GM19468 (cell line): ENCODE measurements at regions not wholly inside any gene's neighbourhood (a gene's known extent, or its start where the extent isn't known, plus 50 kb on each side); places are given as distances from the start of the nearest gene placed in this dataset.
"Not testable (repeated sequence)": the region's sequence is repeated elsewhere in the genome, so short reads cannot be mapped to it uniquely, and the experiment has no call there.

Experiments used
- ATAC-seq: cut with Tn5 transposase; IDR thresholded peaks from one replicate; pipeline ENCODE4 v1.9.1; 2021; ENCODE audit warnings: mild to moderate bottlenecking, moderate library complexity, moderate number of reproducible peaks; ENCODE audit not compliant: unreplicated experiment; ENCODE audit errors: extremely low read depth

- ATAC-seq: no peak
These were observed 1011.1 kb upstream of the HS3ST1 start for GRCh38 chr4:12439633-12440305.

- not testable (repeated sequence) for ATAC-seq
These were observed 1002.6 kb upstream of the HS3ST1 start for GRCh38 chr4:12431259-12431658.

- no peak for ATAC-seq
These were observed 992.7 kb upstream of the HS3ST1 start for GRCh38 chr4:12421364-12421763.

GRCh38 chr4:12416755-12417154 lies 988.1 kb upstream of the HS3ST1 start:
- ATAC-seq: no peak

GRCh38 chr4:12414181-12414812 lies 985.6 kb upstream of the HS3ST1 start:
- no peak for ATAC-seq

GRCh38 chr4:12411072-12411471 lies 982.4 kb upstream of the HS3ST1 start:
- no peak for ATAC-seq

DNA sequence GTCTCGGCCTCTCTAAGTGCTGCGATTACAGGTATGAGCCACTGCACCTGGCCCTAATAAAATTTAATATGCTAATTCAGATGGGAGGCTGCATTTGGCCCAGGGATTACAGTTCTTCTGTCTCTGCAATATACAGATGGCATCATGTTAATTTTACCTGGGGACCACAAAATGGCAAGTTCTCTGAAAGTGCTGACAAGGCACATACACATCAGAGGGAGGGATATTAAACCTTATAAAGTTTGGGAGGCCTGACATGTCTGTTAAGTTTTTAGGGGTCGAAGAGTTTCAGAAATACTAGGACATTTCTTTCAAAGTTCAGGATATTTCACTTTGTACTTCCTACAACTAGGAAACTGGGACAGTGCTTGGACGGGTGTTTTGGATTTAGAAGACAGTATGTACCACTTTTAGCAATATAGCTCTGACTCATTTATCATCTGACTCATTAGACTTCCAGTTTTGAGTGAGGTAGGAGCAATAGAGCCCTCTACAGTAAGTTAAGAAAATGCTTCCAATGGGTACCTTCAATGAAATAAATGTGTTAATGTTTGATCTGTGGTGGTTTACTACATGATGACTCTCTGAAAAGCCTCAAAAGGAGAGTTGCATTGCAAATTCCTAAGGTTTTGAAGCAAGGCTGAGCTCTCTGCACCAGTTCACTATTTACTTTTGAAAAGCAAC lies 981.0 kb upstream of the HS3ST1 start:
- ATAC-seq: no peak

- ATAC-seq: no peak
These were observed 979.7 kb upstream of the HS3ST1 start for GRCh38 chr4:12408364-12408763.

DNA sequence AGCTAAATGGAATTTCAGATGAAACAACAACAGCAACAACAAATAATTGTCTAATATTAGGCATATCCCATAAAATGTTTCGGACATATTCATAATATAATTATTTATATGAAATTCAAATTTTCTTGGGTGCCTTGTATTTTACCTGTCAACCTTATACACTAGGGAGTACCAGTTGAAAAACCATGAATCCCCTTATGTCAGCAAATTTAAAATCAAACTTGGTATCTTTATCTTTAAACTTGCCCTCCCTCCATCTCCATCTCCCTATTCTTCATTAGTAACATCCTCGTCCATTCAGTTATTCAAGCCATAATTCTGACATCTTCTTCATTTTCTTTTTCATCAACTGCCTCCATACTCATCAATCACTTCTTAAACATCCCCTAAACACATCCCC lies 974.5 kb upstream of the HS3ST1 start:
- no peak for ATAC-seq

DNA sequence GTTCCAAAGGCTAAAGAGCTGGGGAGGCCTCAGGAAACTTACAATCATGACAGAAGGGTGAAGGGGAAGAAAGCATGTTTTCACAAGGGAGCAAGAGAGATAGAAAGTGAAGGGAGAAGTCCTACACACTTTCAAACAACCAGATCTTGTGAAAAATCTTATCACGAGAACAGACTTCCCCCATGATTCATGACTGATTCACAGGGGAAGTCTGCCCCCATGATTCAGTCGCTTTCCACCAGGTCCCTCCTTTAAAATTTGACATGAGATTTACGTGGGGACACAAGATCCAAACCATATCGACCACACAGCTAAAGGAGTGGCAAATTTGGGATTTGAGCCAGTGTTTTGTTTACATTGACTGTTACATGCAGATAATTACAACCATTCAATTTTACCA lies 971.1 kb upstream of the HS3ST1 start:
- ATAC-seq: no peak

DNA sequence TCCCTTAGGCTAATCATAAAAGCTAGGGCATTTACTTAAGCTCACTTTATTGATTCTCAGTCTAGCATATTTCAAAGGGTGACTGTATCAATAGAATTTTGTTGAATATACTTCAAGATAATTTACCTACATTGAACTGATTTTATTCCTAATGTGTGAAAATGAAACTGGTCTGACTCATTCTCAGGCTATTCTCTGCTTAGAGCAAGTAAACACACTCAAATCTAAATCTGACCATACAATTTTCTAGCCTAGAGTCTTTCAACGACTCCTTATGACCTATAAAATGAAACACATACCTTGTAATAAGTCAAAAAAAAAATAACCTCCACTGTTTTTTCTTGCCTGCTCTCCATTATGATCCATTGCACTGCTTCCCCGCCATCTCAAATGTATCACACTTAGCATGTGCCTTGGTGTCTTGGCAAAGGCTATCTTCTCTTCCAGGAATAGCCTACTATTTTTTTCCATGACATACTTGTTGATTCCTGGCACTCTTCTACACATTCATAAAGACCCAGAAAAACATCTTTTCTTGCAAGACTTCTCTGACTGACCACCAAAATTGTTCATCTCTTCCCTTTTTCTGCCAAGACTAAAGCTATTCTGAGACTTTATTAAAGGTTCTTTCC lies 965.1 kb upstream of the HS3ST1 start:
- no peak for ATAC-seq

- no peak for ATAC-seq
These were observed 960.9 kb upstream of the HS3ST1 start for GRCh38 chr4:12389604-12390003.

DNA sequence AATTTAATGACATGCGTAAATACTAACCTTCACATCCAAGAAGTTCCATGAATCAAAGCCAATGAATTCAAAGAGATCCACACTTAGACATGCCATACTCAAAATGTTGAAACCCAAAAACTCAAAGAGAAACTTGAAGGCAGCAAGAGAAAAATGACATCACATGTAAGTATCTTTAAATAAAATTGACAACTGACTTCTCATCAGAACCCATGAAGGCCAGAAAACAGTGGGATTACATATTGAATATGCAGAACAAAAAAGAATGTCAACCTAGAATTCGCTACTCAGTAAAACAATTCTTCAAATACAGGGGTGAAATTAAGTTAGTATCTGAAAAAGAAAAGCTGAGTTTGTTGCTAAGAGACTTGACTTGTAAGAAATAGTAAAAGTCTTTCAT lies 953.9 kb upstream of the HS3ST1 start:
- no peak for ATAC-seq

- no peak for ATAC-seq
These were observed 950.5 kb upstream of the HS3ST1 start for GRCh38 chr4:12379191-12379590.

DNA sequence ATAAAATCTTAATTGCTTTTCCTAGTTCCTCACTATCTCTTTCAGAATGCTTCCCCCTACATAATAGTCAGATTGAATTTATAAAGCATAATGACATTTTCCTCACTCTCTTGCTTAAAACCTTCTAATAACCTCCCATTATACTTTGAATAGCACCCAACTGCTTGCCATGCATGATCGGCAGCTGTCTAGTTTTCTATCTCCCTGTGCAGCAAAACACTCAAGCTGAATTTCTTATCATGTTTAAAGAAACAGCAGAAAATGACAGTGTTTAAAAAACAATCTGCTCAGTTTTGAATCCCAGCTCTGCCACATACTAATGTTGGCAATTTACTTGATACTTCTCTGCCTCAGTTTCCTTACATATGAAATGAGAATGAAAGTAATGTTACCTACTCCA lies 947.1 kb upstream of the HS3ST1 start:
- ATAC-seq: no peak

- not testable (repeated sequence) for ATAC-seq
These were observed 937.2 kb upstream of the HS3ST1 start for GRCh38 chr4:12365869-12366268.

DNA sequence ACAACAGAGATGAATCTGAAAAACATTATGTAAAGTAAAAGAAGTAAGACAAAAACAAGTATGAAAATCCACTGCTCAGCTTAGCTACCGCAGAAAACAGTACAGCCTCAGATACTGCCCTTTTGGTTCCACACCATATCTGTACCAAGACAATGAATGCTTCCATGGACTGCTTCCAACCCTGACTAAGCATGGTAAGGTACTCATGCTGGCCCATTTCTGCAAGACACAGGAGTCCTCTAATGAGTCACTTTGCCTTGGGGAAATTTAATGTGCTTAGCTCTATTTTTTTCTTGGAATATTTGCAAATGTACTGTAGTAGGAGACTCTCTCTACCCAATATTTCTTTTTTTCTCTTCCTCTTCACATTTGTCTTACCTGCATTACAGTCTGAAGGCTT lies 931.7 kb upstream of the HS3ST1 start:
- no peak for ATAC-seq

DNA sequence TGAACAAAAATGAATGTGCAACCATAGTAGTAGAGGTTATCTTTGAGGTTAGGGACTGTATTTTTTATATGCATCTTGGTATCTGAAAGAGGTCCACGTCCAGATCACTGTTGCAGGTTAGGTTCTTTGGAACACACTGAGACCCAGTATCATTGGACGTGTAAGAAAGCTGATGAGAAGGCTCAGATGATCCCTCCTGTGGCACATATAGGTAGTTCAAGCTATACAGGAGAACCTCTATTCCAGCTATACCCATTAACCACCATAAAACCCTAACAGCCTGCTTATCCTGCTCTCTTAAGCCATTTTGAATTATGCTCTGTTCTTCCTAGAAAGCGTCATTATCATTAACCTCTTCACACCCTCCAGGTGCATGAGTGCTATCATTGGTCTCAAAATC lies 930.7 kb upstream of the HS3ST1 start:
- ATAC-seq: no peak

DNA sequence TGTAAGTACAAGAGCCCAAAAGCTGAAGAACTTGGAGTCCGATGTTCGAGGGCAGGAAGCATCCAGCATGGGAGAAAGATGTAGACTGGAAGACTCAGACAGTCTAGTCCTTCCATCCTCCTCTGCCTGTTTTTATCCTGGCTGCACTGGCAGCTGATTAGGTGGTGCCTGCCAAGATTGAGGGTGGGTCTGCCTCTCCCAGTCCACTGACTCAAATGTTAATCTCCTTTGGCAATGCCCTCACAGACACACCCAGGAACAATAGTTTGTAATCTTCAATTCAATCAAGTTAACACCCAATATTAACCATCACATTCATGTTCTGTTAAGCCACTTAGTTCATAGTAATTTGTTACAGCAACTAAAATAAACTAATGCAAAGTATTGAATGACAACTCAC lies 904.4 kb upstream of the HS3ST1 start:
- not testable (repeated sequence) for ATAC-seq

DNA sequence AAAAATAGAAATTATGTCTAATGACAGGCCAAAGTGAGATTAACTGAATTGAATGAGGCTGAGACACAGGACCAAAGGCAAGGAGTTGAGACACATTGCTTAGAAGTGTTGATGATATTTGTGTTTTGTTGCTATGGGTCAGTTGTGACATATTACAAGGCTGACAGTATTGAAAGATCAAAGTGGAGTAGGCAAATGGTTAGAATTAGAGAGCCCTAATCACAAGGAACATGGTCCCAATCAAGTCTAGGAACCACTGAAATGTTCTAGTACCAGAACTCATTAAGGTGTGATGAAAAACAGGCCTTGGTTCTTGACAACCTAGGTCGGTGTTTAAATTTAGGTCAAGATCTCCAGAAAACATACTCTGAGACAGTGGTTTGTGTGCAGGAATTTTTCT lies 896.3 kb upstream of the HS3ST1 start:
- no peak for ATAC-seq

DNA sequence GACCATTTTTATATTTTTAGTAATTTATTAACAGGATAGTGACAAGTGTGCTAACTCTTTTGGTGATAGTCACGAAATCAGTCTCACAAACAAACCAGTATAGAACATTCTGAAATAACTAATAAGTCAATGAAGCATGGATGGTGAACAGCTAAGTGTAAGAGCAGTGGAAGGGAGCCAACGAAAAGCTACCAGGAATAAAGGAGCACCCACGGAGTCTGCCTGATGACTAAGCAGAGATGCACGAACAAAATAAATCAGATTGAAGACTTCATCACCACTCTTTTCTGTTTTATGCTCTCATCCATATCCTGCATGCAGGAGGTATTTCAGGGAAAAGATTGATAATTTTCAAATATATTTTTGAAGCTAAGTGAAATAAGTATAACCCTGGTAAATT lies 891.1 kb upstream of the HS3ST1 start:
- ATAC-seq: no peak
